AG09309 (cell line): ENCODE measurements at regions not wholly inside any gene's neighbourhood (a gene's known extent, or its start where the extent isn't known, plus 50 kb on each side); places are given as distances from the start of the nearest gene placed in this dataset.
"Not testable (repeated sequence)": the region's sequence is repeated elsewhere in the genome, so short reads cannot be mapped to it uniquely, and the experiment has no call there.

Source experiments
- DNase-seq: peaks from one replicate; pipeline ENCODE4 v3.0.0-alpha.2; 2010; ENCODE audit warnings: low read depth
- H3K4me3 ChIP-seq: 2 replicates; pipeline ENCODE4 v1.5.1; 2011; ENCODE audit warnings: mild to moderate bottlenecking, low read depth, low read length, moderate library complexity; ENCODE audit not compliant: control insufficient read depth
- CTCF ChIP-seq: IDR thresholded peaks from 2 replicates; pipeline ENCODE4 v1.5.1; 2011; ENCODE audit warnings: mild to moderate bottlenecking, low read depth, low read length, inconsistent platforms; ENCODE audit not compliant: insufficient read depth, control insufficient read depth; ENCODE audit errors: missing control alignments

DNA sequence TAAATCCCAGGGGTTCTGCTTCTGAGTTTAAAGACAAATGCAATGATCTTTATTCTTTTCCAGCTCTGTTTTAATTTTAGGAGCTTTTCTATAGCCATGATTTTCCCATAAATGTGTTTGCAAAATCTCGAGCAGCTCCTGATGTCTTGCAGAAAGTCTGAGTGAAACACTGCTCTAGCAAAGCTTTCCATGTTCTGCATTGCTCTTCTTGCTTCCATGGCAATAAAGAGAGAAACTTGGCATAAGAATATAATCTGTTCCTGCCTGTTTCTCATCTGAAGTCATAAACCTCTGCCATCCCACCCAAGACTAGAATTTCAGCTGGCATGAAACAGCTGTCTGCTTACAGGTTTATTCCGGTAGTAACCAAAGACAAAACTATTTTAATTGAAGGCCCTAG lies 254.5 kb downstream of the SPRY1 start:
- no peak overlapping the region for H3K4me3 ChIP-seq
- no peak for TF ChIP-seq CTCF
- peak; percentile 43 for DNase-seq

- DNase-seq, result no peak
- H3K4me3 ChIP-seq, result no peak overlapping the region
Measured at GRCh38 chr4:123651536-123652180, 255.1 kb downstream of the SPRY1 start.

DNA sequence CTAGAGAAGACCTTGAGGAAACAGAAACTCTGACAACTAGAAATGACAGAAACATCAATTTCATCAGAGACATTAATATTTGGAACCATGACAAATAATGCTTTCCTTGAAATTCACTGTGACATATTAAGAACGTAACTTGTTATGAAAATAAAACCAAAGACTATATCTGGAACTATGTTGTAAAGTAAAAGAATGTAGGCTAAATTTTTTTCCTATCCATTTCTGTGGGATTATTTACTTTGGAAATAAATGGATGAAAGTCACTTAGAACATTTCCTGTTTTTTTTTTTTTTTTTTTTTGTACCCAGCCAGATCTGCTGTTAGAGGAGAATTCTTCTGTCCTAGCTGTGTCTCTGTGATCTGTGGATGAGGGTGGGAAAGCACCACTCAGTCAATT lies 255.9 kb downstream of the SPRY1 start:
- TF ChIP-seq CTCF, result no peak
- DNase-seq, result no peak
- H3K4me3 ChIP-seq, result no peak overlapping the region

More at GRCh38 chr4:123651536-123652180, 255.1 kb downstream of the SPRY1 start:
- no peak for TF ChIP-seq CTCF

GRCh38 chr4:123653236-123653635 lies 256.6 kb downstream of the SPRY1 start:
- no peak for DNase-seq
- no peak overlapping the region for H3K4me3 ChIP-seq
- TF ChIP-seq CTCF, result no peak

DNA sequence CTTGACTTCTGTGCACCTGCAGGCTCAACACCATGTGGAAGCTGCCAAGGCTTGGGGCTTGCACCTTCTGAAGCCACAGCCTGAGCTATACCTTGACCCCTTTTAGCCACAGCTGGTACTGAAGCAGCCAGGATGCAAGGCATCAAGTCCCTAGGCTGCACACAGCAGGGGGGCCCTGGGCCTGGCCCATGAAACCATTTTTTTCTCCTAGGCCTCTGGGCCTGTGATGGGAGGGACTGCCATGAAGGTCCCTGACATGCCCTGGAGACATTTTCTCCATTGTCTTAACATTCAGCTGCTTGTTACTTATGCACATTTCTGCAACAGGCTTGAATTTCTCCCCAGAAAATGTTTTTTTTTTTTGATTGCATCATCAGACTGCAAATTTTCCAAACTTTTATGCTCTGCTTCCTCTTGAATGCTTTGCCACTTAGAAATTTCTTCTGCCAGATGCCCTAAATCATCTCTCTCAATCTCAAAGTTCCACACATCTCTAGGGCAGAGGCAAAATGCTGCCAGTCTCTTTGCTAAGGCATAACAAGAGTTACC lies 260.2 kb downstream of the SPRY1 start:
- H3K4me3 ChIP-seq, DNase-seq: not testable (repeated sequence)

DNA sequence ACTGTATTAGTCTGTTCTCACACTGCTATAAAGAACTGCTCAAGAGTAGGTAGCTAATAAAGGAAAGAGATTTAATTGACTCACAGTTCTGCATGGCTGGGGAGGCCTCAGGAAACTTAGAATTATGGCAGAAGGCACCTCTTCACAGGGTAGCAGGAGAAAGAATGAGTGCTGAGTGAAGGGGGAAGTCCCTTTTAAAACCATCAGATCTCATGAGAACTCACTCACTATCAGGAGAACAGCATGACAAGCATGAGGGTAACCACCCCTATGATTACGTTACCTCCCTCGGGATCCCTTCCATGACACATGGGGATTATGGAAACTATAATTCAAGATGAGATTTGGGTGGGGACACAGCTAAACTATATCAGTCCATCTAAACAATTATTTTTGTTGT lies 261.0 kb downstream of the SPRY1 start:
- H3K4me3 ChIP-seq, DNase-seq: not testable (repeated sequence)

- TF ChIP-seq CTCF, result no peak
- H3K4me3 ChIP-seq, result no peak overlapping the region
Measured at GRCh38 chr4:123659262-123659661, 262.7 kb downstream of the SPRY1 start.

DNA sequence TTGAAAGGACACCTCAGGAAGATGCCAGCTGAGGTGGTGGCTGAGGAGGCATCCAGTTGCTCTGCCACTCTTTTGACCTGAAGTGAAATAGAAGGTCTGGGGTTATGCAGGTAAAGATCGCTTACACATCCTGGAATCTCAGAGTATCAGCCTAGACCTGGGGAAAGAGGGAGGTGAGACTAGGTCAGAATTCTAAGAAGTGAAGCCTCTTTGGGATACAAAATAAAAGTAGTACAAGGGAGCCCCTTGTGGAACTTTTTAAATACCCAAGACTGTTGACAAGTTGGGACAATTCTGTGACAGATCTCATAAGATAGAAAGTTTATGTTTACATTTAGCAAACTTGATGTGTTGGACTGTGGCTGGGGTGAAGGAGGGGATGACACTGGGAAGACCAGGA lies 263.1 kb downstream of the SPRY1 start:
- no peak for DNase-seq
- no peak overlapping the region for H3K4me3 ChIP-seq
- TF ChIP-seq CTCF, result peak; percentile 37

More at GRCh38 chr4:123659262-123659661, 262.7 kb downstream of the SPRY1 start:
- DNase-seq, result no peak
